Retinal pigment epithelial cell (primary cell): ENCODE measurements at regions not wholly inside any gene's neighbourhood (a gene's known extent, or its start where the extent isn't known, plus 50 kb on each side); places are given as distances from the start of the nearest gene placed in this dataset.
"Not testable (repeated sequence)": the region's sequence is repeated elsewhere in the genome, so short reads cannot be mapped to it uniquely, and the experiment has no call there.

Experiments used
- DNase-seq: peaks from one replicate; pipeline ENCODE4 v3.0.0-alpha.2; 2010; ENCODE audit warnings: low read depth
- H3K4me3 ChIP-seq: 2 replicates; pipeline ENCODE4 v1.5.1; 2011; ENCODE audit warnings: mild to moderate bottlenecking, low read length, control low read depth, moderate library complexity
- CTCF ChIP-seq: conservative IDR thresholded peaks from 2 replicates; pipeline ENCODE4 v1.5.1; 2011; ENCODE audit warnings: low read depth, low read length, control low read depth, inconsistent platforms

DNA sequence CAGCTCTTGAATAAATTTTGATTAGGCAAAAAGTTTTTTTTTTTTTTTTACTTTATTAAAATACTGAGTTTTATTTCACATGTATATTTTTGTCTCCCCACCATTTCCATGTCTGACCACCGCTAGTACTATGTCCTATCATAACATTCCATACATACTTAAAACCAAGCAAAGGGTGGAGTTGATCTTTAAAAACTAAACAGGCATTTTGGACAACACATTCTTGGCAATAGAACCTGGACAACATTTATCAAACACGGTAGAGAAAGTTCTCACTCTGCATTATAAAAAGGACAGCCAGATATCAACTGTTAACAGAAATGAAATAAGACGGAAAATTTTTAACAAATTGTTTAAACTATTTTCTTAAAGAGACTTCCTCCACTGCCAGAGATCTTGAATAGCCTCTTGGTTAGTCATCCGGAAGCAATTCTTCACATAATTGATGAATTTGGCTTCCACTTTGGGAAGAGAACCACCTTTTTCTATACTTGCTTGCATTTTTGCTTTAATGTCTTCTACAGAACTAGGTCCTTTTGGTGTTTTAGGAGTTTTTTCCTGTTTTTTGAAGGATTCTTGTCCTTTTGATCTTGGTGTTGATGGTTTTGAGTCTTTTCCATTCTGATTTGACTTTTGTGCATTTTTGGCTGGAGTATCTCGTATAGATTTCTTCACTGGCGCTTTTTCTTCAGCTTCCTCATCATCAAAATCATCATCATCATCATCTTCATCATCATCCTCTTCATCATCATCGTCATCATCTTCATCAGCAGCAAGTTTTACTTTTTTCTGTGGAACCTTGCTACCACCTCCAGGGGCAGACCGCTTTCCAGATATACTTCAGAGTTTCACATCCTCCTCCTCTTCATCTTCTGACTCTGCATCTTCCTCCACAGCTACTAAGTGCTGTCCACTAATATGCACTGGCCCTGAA lies 58.7 kb downstream of the POU5F2 start:
- not testable (repeated sequence) for DNase-seq, H3K4me3 ChIP-seq

DNA sequence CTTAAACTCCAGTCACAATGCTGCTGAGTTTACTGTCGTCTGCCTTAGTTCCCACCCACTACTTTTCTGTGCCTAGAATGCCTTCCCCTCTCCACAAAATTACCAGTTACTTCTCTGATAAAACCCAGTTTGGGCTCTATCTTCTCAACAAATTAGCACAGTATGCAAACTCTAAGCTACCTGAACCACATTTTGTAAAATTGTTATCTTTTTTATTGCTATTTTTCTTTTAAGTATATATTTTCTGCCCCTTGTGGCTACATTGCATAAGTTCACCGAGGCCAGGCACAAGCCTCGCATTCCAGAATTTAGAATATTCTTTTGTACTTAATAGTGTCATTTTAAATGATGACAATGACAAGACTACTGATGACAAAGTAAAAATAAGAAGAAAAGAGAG lies 60.0 kb downstream of the POU5F2 start:
- no peak for DNase-seq
- peak; percentile 49 for TF ChIP-seq CTCF
- H3K4me3 ChIP-seq = no peak overlapping the region

DNA sequence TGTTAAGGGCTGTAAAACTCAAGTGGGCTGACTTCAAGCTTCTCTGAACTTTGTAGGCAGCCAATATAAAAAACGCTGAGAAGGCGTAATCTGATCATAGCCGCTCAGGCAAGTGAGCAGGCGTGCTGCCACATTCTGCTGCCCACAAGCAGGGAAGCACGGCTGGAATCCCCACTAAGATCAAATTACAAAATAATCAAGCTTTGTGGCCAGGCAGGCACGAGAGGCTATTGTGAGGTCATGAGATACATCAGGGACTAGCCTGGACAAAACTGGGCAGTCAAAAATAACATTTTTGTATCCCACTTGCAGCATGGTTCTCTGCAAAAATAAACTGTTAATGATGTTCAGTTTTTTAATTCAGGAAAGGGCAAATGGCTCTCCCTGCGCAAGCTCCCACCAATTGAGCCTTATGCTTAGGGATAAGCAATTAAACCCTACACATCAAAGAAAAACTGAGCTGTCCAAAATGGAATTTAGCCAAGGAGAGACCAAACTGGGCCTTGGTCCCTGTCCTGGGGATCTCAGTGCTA lies 64.0 kb downstream of the POU5F2 start:
- no peak overlapping the region for H3K4me3 ChIP-seq
- peak; percentile 72 for DNase-seq
- no peak for TF ChIP-seq CTCF

- no peak overlapping the region for H3K4me3 ChIP-seq
- no peak for TF ChIP-seq CTCF
- DNase-seq = no peak
Observed at GRCh38 chr5:93676704-93677103, 64.7 kb downstream of the POU5F2 start.

- TF ChIP-seq CTCF = no peak
- DNase-seq = no peak
- no peak overlapping the region for H3K4me3 ChIP-seq
Observed at GRCh38 chr5:93675460-93676450, 65.6 kb downstream of the POU5F2 start.

DNA sequence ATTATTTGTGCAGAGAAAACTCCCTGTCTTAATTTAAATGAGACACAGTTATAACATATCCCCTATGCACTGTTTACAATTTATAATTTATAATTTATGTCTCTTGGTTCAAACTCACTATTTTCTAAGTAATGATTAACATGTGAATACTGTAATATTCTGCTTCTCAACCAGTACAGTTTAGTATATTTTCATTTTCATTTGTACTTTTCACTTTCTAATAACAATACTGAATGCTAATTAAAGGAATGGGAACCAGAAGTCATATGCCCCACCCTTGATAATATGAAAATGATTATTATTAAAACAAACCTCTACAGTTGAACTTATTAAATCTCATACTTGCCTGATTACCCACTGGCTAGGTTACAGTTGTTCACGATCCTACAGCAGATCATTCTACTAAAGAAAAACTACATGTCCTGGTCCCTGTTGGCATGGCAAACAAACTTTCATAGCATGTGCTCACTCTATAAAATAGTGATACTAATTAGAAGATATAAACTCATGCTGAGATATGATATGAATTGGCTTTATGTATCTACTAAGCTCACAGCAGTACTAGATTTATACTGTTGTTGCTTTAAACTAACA lies 66.4 kb downstream of the POU5F2 start:
- TF ChIP-seq CTCF = no peak
- no peak for DNase-seq
- no peak overlapping the region for H3K4me3 ChIP-seq

DNA sequence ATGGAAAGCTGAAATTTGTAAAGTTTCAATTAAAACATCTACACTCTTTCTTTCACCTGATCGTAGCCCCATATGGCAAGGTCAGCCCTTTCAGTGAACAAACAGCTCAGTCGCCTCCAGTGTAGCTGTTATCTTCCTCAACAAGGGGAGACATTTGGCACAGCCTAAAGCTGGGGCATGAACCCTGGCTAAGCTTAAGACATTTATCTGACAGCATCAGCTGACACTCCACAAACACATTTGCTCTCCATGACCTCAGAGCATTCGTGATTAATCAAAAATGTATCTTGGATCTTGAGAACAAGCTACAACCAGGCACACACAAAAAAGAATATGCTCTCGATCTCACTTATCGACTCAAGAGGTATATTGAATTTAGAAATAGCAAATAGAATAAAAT lies 67.3 kb downstream of the POU5F2 start:
- no peak overlapping the region for H3K4me3 ChIP-seq
- DNase-seq = no peak
- TF ChIP-seq CTCF = no peak
